Prostate gland (tissue), 2 donors: ENCODE measurements at regions not wholly inside any gene's neighbourhood (a gene's known extent, or its start where the extent isn't known, plus 50 kb on each side); places are given as distances from the start of the nearest gene placed in this dataset.

Experiments used
- DNase-seq: peaks from one replicate; pipeline ENCODE4 v3.0.0-alpha.2; 2019; ENCODE audit warnings: low spot score
- H3K27ac ChIP-seq, 2 donors: fragments of 200-600 bp; sonication (generic); 2 replicates each; pipeline ENCODE4 v1.5.1; 2017 to 2019
- H3K27me3 ChIP-seq: fragments of 200-600 bp; sonication (generic); replicated peaks from 2 replicates; pipeline ENCODE4 v1.5.1; 2019; ENCODE audit not compliant: insufficient read depth
- H3K36me3 ChIP-seq, 2 donors: fragments of 200-600 bp; sonication (generic); 1 replicate in 1 of 2; 2 replicates in 1 of 2; pipeline versions ENCODE4 v1.5.1 to v1.8.1; 2017 to 2019
- H3K4me1 ChIP-seq: fragments of 200-600 bp; sonication (generic); replicated peaks from 2 replicates; pipeline ENCODE4 v1.5.1; 2019
- H3K4me3 ChIP-seq, 2 donors: fragments of 200-600 bp; sonication (generic); 2 replicates each; pipeline ENCODE4 v1.5.1; 2017 to 2019
- H3K9me3 ChIP-seq: fragments of 200-600 bp; sonication (generic); 2 replicates; pipeline ENCODE4 v1.5.1; 2017
- CTCF ChIP-seq, 4 experiments: fragments of 200-600 bp in 2 of 4; fragments of 450-650 bp in 2 of 4; sonication (generic) in 2 of 4; IDR thresholded peaks; 1 replicate in 3 of 4; 2 replicates in 1 of 4; pipeline ENCODE4 v1.5.1; 2016 to 2019; ENCODE audit warnings: antibody characterized with exemption in 4 of 4, mild to moderate bottlenecking in 2 of 4, moderate library complexity in 2 of 4
- POLR2A ChIP-seq: fragments of 450-650 bp; IDR thresholded peaks from one replicate; pipeline ENCODE4 v1.6.1; 2016; ENCODE audit warnings: antibody characterized with exemption, mild to moderate bottlenecking
- POLR2AphosphoS5 ChIP-seq: sonication (generic); formaldehyde crosslinking; IDR thresholded peaks from one replicate; pipeline ENCODE4 v1.6.1; 2017; ENCODE audit warnings: antibody characterized with exemption
- WGBS: methylation state at CpG from one replicate; pipeline ENCODE4 v1.1.5; 2018; 5-methylcytosine and 5-hydroxymethylcytosine counted together
- intact Hi-C: fragments of 100-400 bp; cut with DNase I; formaldehyde crosslinking; loops from one replicate; pipeline ENCODE4 v1.14.2; 2022

GRCh38 chr7:25970356-25970755, 181.6 kb upstream of the NFE2L3 start:
- WGBS, result 84% methylated on average over 4 of the region's 4 CpGs
- TF ChIP-seq CTCF (IDR thresholded peaks at IDR 0.05), result no peak
- no peak for TF ChIP-seq POLR2A
- TF ChIP-seq POLR2AphosphoS5, result no peak
- intact Hi-C loops, result no loop called here
- DNase-seq, result no peak
- Histone ChIP-seq H3K27ac (no peak overlapping the region), H3K4me1 (no peaks in the 10 kb centered on the region), H3K4me3 (no peak overlapping the region), H3K27me3 (no peaks in the 10 kb centered on the region), H3K9me3 (no peaks in the 10 kb centered on the region), H3K36me3 (no peaks in the 10 kb centered on the region)

GRCh38 chr7:25970911-25971310, 181.1 kb upstream of the NFE2L3 start:
- Histone ChIP-seq H3K27ac (no peak overlapping the region), H3K4me1 (no peaks in the 10 kb centered on the region), H3K27me3 (no peaks in the 10 kb centered on the region), H3K36me3 (no peaks in the 10 kb centered on the region), H3K9me3 (no peaks in the 10 kb centered on the region), H3K4me3 (no peak overlapping the region)
- 71% methylated on average over 5 of the region's 5 CpGs for WGBS
- intact Hi-C loops, result no loop called here
- DNase-seq, result no peak
- TF ChIP-seq POLR2AphosphoS5 (no peak), CTCF (IDR thresholded peaks at IDR 0.05) (no peak), POLR2A (no peak)

GRCh38 chr7:25976630-25977029, 175.4 kb upstream of the NFE2L3 start:
- no peak overlapping the region for H3K27ac ChIP-seq
- H3K4me3 ChIP-seq, result no peak overlapping the region
- DNase-seq, result no peak
- intact Hi-C loops, result no loop called here
- no peaks in the 10 kb centered on the region for H3K9me3 ChIP-seq
- no peaks in the 10 kb centered on the region for H3K4me1 ChIP-seq
- H3K36me3 ChIP-seq, result no peaks in the 10 kb centered on the region
- no peaks in the 10 kb centered on the region for H3K27me3 ChIP-seq
- no peak for TF ChIP-seq POLR2A
- TF ChIP-seq CTCF (IDR thresholded peaks at IDR 0.05), result no peak
- TF ChIP-seq POLR2AphosphoS5, result no peak

GRCh38 chr7:25978466-25978865, 173.5 kb upstream of the NFE2L3 start:
- intact Hi-C loops, result no loop called here
- Histone ChIP-seq H3K9me3 (no peaks in the 10 kb centered on the region), H3K4me1 (no peaks in the 10 kb centered on the region), H3K4me3 (no peak overlapping the region), H3K36me3 (no peaks in the 10 kb centered on the region), H3K27me3 (no peaks in the 10 kb centered on the region), H3K27ac (no peak overlapping the region)
- TF ChIP-seq CTCF (IDR thresholded peaks at IDR 0.05), result no peak
- TF ChIP-seq POLR2AphosphoS5, result no peak
- no peak for TF ChIP-seq POLR2A
- DNase-seq, result no peak
- WGBS, result 80% methylated on average over 5 of the region's 5 CpGs

- no peaks in the 10 kb centered on the region for H3K27me3 ChIP-seq
- H3K36me3 ChIP-seq, result no peaks in the 10 kb centered on the region
- no peaks in the 10 kb centered on the region for H3K4me1 ChIP-seq
- intact Hi-C loops, result no loop called here
- no peak for DNase-seq
- 43% methylated on average over 2 of the region's 2 CpGs for WGBS
- no peak overlapping the region for H3K4me3 ChIP-seq
- H3K9me3 ChIP-seq, result no peaks in the 10 kb centered on the region
- TF ChIP-seq POLR2A (no peak), CTCF (IDR thresholded peaks at IDR 0.05) (no peak), POLR2AphosphoS5 (no peak)
- no peak overlapping the region for H3K27ac ChIP-seq
These were observed 172.4 kb upstream of the NFE2L3 start for GRCh38 chr7:25979605-25980004.
